Spinal cord (tissue), 9 donors: ENCODE measurements at regions not wholly inside any gene's neighbourhood (a gene's known extent, or its start where the extent isn't known, plus 50 kb on each side); places are given as distances from the start of the nearest gene placed in this dataset.

ENCODE experiments used
- DNase-seq, 6 donors: peaks; one replicate each; pipeline versions ENCODE4 v3.0.0 to v3.0.0-alpha.2; 2013 to 2015; ENCODE audit warnings: low spot score in 6 of 6, low read depth in 4 of 6
- H3K27ac ChIP-seq: one replicate; pipeline ENCODE4 v1.5.1; 2013; ENCODE audit warnings: low read depth, low read length, control low read depth
- H3K27me3 ChIP-seq: one replicate; pipeline ENCODE4 v1.6.1; 2013; ENCODE audit warnings: low read length; ENCODE audit not compliant: control insufficient read depth, insufficient read depth
- H3K36me3 ChIP-seq: one replicate; pipeline ENCODE4 v1.6.1; 2013; ENCODE audit warnings: low read length; ENCODE audit not compliant: control insufficient read depth, insufficient read depth
- H3K4me1 ChIP-seq: one replicate; pipeline ENCODE4 v1.6.1; 2013; ENCODE audit warnings: low read length; ENCODE audit not compliant: control insufficient read depth, insufficient read depth
- H3K4me3 ChIP-seq: one replicate; pipeline ENCODE4 v1.5.1; 2013; ENCODE audit warnings: low read depth, low read length, control low read depth
- H3K9me3 ChIP-seq: one replicate; pipeline ENCODE4 v1.6.1; 2013; ENCODE audit warnings: low read length; ENCODE audit not compliant: control insufficient read depth, insufficient read depth
- WGBS: methylation state at CpG from one replicate; pipeline ENCODE4 v1.1.5; 2013; ENCODE audit warnings: missing lambda C conversion rate; ENCODE audit not compliant: insufficient coverage; 5-methylcytosine and 5-hydroxymethylcytosine counted together
- donor health status: healthy.

- Histone ChIP-seq H3K27ac (no peak overlapping the region), H3K4me1 (no peaks in the 10 kb centered on the region), H3K4me3 (no peak overlapping the region), H3K27me3 (no peaks in the 10 kb centered on the region), H3K36me3 (no peaks in the 10 kb centered on the region), H3K9me3 (no peaks in the 10 kb centered on the region)
- WGBS = 59% methylated on average over 3 of the region's 5 CpGs
- peak in 4 of 6 donors; percentile 11 to 76 (median 34) for DNase-seq
These were observed 168.5 kb upstream of the ZSWIM2 start for GRCh38 chr2:187017438-187017837.

- Histone ChIP-seq H3K27ac (no peak overlapping the region), H3K4me1 (no peaks in the 10 kb centered on the region), H3K36me3 (no peaks in the 10 kb centered on the region), H3K27me3 (no peaks in the 10 kb centered on the region), H3K9me3 (no peaks in the 10 kb centered on the region), H3K4me3 (no peak overlapping the region)
- peak in 1 of 6 donors; percentile 34 for DNase-seq
- 89% methylated on average over 2 of the region's 4 CpGs for WGBS
These were observed 164.1 kb upstream of the ZSWIM2 start for GRCh38 chr2:187013058-187013457.

GRCh38 chr2:187011206-187011832 is 162.3 kb upstream of the ZSWIM2 start:
- Histone ChIP-seq H3K36me3 (no peaks in the 10 kb centered on the region), H3K4me1 (no peaks in the 10 kb centered on the region), H3K9me3 (no peaks in the 10 kb centered on the region), H3K4me3 (no peak overlapping the region), H3K27me3 (no peaks in the 10 kb centered on the region), H3K27ac (no peak overlapping the region)
- WGBS = 90% methylated on average over 2 of the region's 3 CpGs
- DNase-seq = no peak

GRCh38 chr2:187009483-187010239 is 160.7 kb upstream of the ZSWIM2 start:
- Histone ChIP-seq H3K4me1 (no peaks in the 10 kb centered on the region), H3K9me3 (no peaks in the 10 kb centered on the region), H3K4me3 (no peak overlapping the region), H3K36me3 (no peaks in the 10 kb centered on the region), H3K27me3 (no peaks in the 10 kb centered on the region), H3K27ac (no peak overlapping the region)
- WGBS = 91% methylated on average over 1 of the region's 2 CpGs
- no peak for DNase-seq

- H3K4me3 ChIP-seq = no peak overlapping the region
- no peak overlapping the region for H3K27ac ChIP-seq
- no peak for DNase-seq
These were observed 159.1 kb upstream of the ZSWIM2 start for GRCh38 chr2:187008111-187008510.

GRCh38 chr2:187003611-187004010 is 154.6 kb upstream of the ZSWIM2 start:
- Histone ChIP-seq H3K36me3 (no peaks in the 10 kb centered on the region), H3K9me3 (peaks cover 3% of the 10 kb centered on the region), H3K4me1 (no peaks in the 10 kb centered on the region), H3K27ac (no peak overlapping the region), H3K27me3 (no peaks in the 10 kb centered on the region), H3K4me3 (peak overlapping the region; percentile 19)
- no CpG with 5 or more reads among the region's 1 CpG for WGBS
- DNase-seq = no peak

More at GRCh38 chr2:187008111-187008510, 159.1 kb upstream of the ZSWIM2 start:
- Histone ChIP-seq H3K4me1 (no peaks in the 10 kb centered on the region), H3K36me3 (no peaks in the 10 kb centered on the region), H3K27me3 (no peaks in the 10 kb centered on the region), H3K9me3 (no peaks in the 10 kb centered on the region)

GRCh38 chr2:187003038-187003554 is 154.1 kb upstream of the ZSWIM2 start:
- H3K36me3 ChIP-seq = no peaks in the 10 kb centered on the region
- DNase-seq = peak in 1 of 6 donors; percentile 21
- H3K27ac ChIP-seq = no peak overlapping the region
- peak overlapping the region; percentile 19 for H3K4me3 ChIP-seq
- H3K4me1 ChIP-seq = no peaks in the 10 kb centered on the region
- WGBS = 77% methylated on average over 18 of the region's 32 CpGs
- H3K27me3 ChIP-seq = no peaks in the 10 kb centered on the region
- H3K9me3 ChIP-seq = peaks cover 3% of the 10 kb centered on the region

GRCh38 chr2:187002242-187002641 is 153.3 kb upstream of the ZSWIM2 start:
- WGBS = 96% methylated on average over 18 of the region's 18 CpGs
- no peaks in the 10 kb centered on the region for H3K27me3 ChIP-seq

GRCh38 chr2:187001248-187001647 is 152.3 kb upstream of the ZSWIM2 start:
- no peaks in the 10 kb centered on the region for H3K4me1 ChIP-seq
- H3K27ac ChIP-seq = no peak overlapping the region
- H3K27me3 ChIP-seq = no peaks in the 10 kb centered on the region
- peaks cover 3% of the 10 kb centered on the region for H3K9me3 ChIP-seq
- H3K4me3 ChIP-seq = no peak overlapping the region
- no peaks in the 10 kb centered on the region for H3K36me3 ChIP-seq
- 94% methylated on average over 7 of the region's 7 CpGs for WGBS
- no peak for DNase-seq

More at GRCh38 chr2:187002242-187002641, 153.3 kb upstream of the ZSWIM2 start:
- no peak overlapping the region for H3K4me3 ChIP-seq
- H3K9me3 ChIP-seq = peaks cover 3% of the 10 kb centered on the region
- no peaks in the 10 kb centered on the region for H3K4me1 ChIP-seq
- DNase-seq = no peak
- H3K36me3 ChIP-seq = no peaks in the 10 kb centered on the region
- H3K27ac ChIP-seq = no peak overlapping the region

- Histone ChIP-seq H3K36me3 (no peaks in the 10 kb centered on the region), H3K27me3 (no peaks in the 10 kb centered on the region), H3K4me3 (no peak overlapping the region), H3K9me3 (peaks cover 1% of the 10 kb centered on the region), H3K27ac (no peak overlapping the region), H3K4me1 (no peaks in the 10 kb centered on the region)
- DNase-seq = no peak
- WGBS = no CpG with 5 or more reads among the region's 2 CpGs
These were observed 146.1 kb upstream of the ZSWIM2 start for GRCh38 chr2:186995092-186995491.
